ENCODE measurements at regions not wholly inside any gene's neighbourhood (a gene's known extent, or its start where the extent isn't known, plus 50 kb on each side); places are given as distances from the start of the nearest gene placed in this dataset.

DNA sequence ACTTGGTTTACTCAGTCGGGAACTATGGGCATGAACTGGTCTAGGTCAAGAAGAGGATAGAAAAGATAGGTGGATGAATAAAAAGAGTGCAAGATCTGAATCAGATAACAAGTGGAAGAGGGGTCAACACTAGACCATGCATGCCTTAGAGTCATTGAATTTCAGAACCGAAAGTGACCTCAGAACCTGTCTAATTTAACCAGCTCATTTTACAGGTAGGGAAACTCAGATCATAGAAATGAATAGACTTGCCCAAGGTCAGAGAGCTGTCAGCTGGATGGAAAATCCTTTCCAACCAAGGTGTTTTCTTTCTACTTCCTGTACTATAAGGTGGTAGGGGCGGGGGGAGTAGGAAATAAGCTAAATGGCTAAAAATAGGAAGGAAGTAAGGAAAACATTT is 121.4 kb upstream of the ADGRF1 start:
- TF ChIP-seq, protein P1, sequence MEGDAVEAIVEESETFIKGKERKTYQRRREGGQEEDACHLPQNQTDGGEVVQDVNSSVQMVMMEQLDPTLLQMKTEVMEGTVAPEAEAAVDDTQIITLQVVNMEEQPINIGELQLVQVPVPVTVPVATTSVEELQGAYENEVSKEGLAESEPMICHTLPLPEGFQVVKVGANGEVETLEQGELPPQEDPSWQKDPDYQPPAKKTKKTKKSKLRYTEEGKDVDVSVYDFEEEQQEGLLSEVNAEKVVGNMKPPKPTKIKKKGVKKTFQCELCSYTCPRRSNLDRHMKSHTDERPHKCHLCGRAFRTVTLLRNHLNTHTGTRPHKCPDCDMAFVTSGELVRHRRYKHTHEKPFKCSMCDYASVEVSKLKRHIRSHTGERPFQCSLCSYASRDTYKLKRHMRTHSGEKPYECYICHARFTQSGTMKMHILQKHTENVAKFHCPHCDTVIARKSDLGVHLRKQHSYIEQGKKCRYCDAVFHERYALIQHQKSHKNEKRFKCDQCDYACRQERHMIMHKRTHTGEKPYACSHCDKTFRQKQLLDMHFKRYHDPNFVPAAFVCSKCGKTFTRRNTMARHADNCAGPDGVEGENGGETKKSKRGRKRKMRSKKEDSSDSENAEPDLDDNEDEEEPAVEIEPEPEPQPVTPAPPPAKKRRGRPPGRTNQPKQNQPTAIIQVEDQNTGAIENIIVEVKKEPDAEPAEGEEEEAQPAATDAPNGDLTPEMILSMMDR (IDR thresholded peaks at IDR 0.05) = no peak
- no peak for TF ChIP-seq POLR2A (IDR thresholded peaks at IDR 0.05)
- TF ChIP-seq POLR2AphosphoS5 (IDR thresholded peaks at IDR 0.05) = no peak
